H9 (cell line): ENCODE measurements at regions not wholly inside any gene's neighbourhood (a gene's known extent, or its start where the extent isn't known, plus 50 kb on each side); places are given as distances from the start of the nearest gene placed in this dataset.

Experiments used
- DNase-seq: peaks from one replicate; pipeline ENCODE4 v3.0.0-alpha.2; 2017
- H2AFZ ChIP-seq: one replicate; pipeline ENCODE4 v1.6.1; 2013; ENCODE audit warnings: mild to moderate bottlenecking, low read length, control low read depth, moderate library complexity
- H2AK5ac ChIP-seq: 2 replicates; pipeline ENCODE4 v1.6.1; 2013; ENCODE audit warnings: low read length, control low read depth, mixed read lengths; ENCODE audit not compliant: insufficient read length
- H2BK120ac ChIP-seq: one replicate; pipeline ENCODE4 v1.6.1; 2013; ENCODE audit warnings: low read depth, mild to moderate bottlenecking, low read length, control low read depth, inconsistent platforms; ENCODE audit not compliant: poor library complexity, severe bottlenecking
- H2BK12ac ChIP-seq: 2 replicates; pipeline ENCODE4 v1.6.1; 2013; ENCODE audit warnings: low read length, control low read depth, mixed read lengths, low read depth; ENCODE audit not compliant: insufficient read length
- H2BK15ac ChIP-seq: 2 replicates; pipeline ENCODE4 v1.6.1; 2013; ENCODE audit warnings: low read depth, low read length, control low read depth
- H2BK20ac ChIP-seq: one replicate; pipeline ENCODE4 v1.6.1; 2013; ENCODE audit warnings: low read depth, mild to moderate bottlenecking, low read length, control low read depth, inconsistent platforms; ENCODE audit not compliant: poor library complexity, severe bottlenecking
- H2BK5ac ChIP-seq: 2 replicates; pipeline ENCODE4 v1.6.1; 2013; ENCODE audit warnings: low read length, control low read depth, mixed read lengths; ENCODE audit not compliant: insufficient read length
- H3K14ac ChIP-seq: 2 replicates; pipeline ENCODE4 v1.6.1; 2013; ENCODE audit warnings: low read length, control low read depth; ENCODE audit not compliant: insufficient read depth
- H3K18ac ChIP-seq: 2 replicates; pipeline ENCODE4 v1.6.1; 2013; ENCODE audit warnings: low read depth, mild to moderate bottlenecking, mixed read lengths, low read length, control low read depth; ENCODE audit not compliant: insufficient read length
- H3K23ac ChIP-seq: 2 replicates; pipeline ENCODE4 v1.6.1; 2013; ENCODE audit warnings: low read length, control low read depth, mixed read lengths, low read depth; ENCODE audit not compliant: insufficient read length
- H3K23me2 ChIP-seq: 2 replicates; pipeline ENCODE4 v1.6.1; 2013; ENCODE audit warnings: low read depth, mild to moderate bottlenecking, mixed read lengths, low read length, control low read depth; ENCODE audit not compliant: insufficient read length, poor library complexity, severe bottlenecking
- H3K27ac ChIP-seq: 2 replicates; pipeline ENCODE4 v1.5.1; 2013; ENCODE audit warnings: low read length, control low read depth, mixed read lengths, low read depth; ENCODE audit not compliant: insufficient read length
- H3K27me3 ChIP-seq: 2 replicates; pipeline ENCODE4 v1.6.1; 2013; ENCODE audit warnings: low read length, control low read depth, inconsistent platforms; ENCODE audit not compliant: insufficient read depth
- H3K4ac ChIP-seq: 2 replicates; pipeline ENCODE4 v1.6.1; 2013; ENCODE audit warnings: low read depth, mild to moderate bottlenecking, control low read depth, inconsistent platforms, low read length, moderate library complexity
- H3K4me1 ChIP-seq: 2 replicates; pipeline ENCODE4 v1.6.1; 2013; ENCODE audit warnings: low read length, control low read depth, inconsistent platforms; ENCODE audit not compliant: insufficient read depth
- H3K4me2 ChIP-seq: 2 replicates; pipeline ENCODE4 v1.6.1; 2013; ENCODE audit warnings: low read length, control low read depth, mixed read lengths; ENCODE audit not compliant: insufficient read length, insufficient read depth
- H3K56ac ChIP-seq: 2 replicates; pipeline ENCODE4 v1.6.1; 2013; ENCODE audit warnings: low read depth, mild to moderate bottlenecking, mixed read lengths, low read length, control low read depth; ENCODE audit not compliant: insufficient read length
- H3K79me1 ChIP-seq: 2 replicates; pipeline ENCODE4 v1.6.1; 2013; ENCODE audit warnings: low read depth, mild to moderate bottlenecking, moderate library complexity, low read length, control low read depth, inconsistent platforms; ENCODE audit not compliant: insufficient read depth, poor library complexity, severe bottlenecking
- H3K79me2 ChIP-seq: 2 replicates; pipeline ENCODE4 v1.6.1; 2013; ENCODE audit warnings: low read length, control low read depth, inconsistent platforms; ENCODE audit not compliant: insufficient read depth
- H3K9ac ChIP-seq: 2 replicates; pipeline ENCODE4 v1.6.1; 2013; ENCODE audit warnings: low read length, control low read depth, mixed read lengths; ENCODE audit not compliant: insufficient read length; ENCODE audit errors: extremely low read depth
- H3K9me3 ChIP-seq: one replicate; pipeline ENCODE4 v1.6.1; 2013; ENCODE audit warnings: low read depth, low read length, inconsistent platforms; ENCODE audit not compliant: control insufficient read depth
- H3T11ph ChIP-seq: one replicate; pipeline ENCODE4 v1.6.1; 2013; ENCODE audit warnings: mild to moderate bottlenecking, low read length, control low read depth, inconsistent platforms
- H4K20me1 ChIP-seq: one replicate; pipeline ENCODE4 v1.6.1; 2013; ENCODE audit not compliant: control insufficient read depth, insufficient read length, insufficient read depth
- H4K5ac ChIP-seq: 2 replicates; pipeline ENCODE4 v1.6.1; 2013; ENCODE audit warnings: low read depth, mild to moderate bottlenecking, mixed read lengths, low read length, control low read depth; ENCODE audit not compliant: insufficient read length
- H4K8ac ChIP-seq: replicated peaks from 2 replicates; pipeline ENCODE4 v1.6.1; 2013; ENCODE audit warnings: low read length, control low read depth, mixed read lengths, low read depth; ENCODE audit not compliant: insufficient read length
- H4K91ac ChIP-seq: 2 replicates; pipeline ENCODE4 v1.6.1; 2013; ENCODE audit warnings: low read depth, mild to moderate bottlenecking, moderate library complexity, mixed read lengths, low read length, control low read depth; ENCODE audit not compliant: insufficient read length
- H3K27ac Mint-ChIP-seq, 3 experiments: 2 replicates in 2 of 3; 3 replicates in 1 of 3; pipeline ENCODE4 v1.8.0; 2020 to 2021; ENCODE audit warnings: mixed read lengths in 3 of 3, mild to moderate bottlenecking in 1 of 3, moderate library complexity in 1 of 3
- H3K27me3 Mint-ChIP-seq: 2 replicates; pipeline ENCODE4 v1.8.0; 2021; ENCODE audit warnings: low read depth, mild to moderate bottlenecking, moderate library complexity, mixed read lengths
- H3K36me3 Mint-ChIP-seq, 3 experiments: 2 replicates in 2 of 3; 3 replicates in 1 of 3; pipeline ENCODE4 v1.8.0; 2020 to 2021; ENCODE audit warnings: low read depth in 3 of 3, mixed read lengths in 3 of 3; ENCODE audit not compliant: insufficient read depth in 1 of 3
- H3K4me1 Mint-ChIP-seq, 2 experiments: 2 replicates each; pipeline ENCODE4 v1.8.0; 2020; ENCODE audit warnings: mixed read lengths in 2 of 2
- H3K4me3 Mint-ChIP-seq, 2 experiments: 2 replicates in 1 of 2; 3 replicates in 1 of 2; pipeline ENCODE4 v1.8.0; 2020 to 2021; ENCODE audit warnings: mild to moderate bottlenecking in 2 of 2, mixed read lengths in 2 of 2, moderate library complexity in 1 of 2
- H3K9me3 Mint-ChIP-seq, 2 experiments: 2 replicates in 1 of 2; 3 replicates in 1 of 2; pipeline ENCODE4 v1.8.0; 2020; ENCODE audit warnings: mild to moderate bottlenecking in 2 of 2, mixed read lengths in 2 of 2, moderate library complexity in 1 of 2
- CTCF ChIP-seq: fragments of 200-600 bp; sonication (generic); conservative IDR thresholded peaks from 3 replicates; pipeline ENCODE4 v1.8.0; 2021; ENCODE audit warnings: antibody characterized with exemption, mild to moderate bottlenecking
- WGBS: extraction: QIAGEN DNeasy Blood & Tissue Kit; methylation state at CpG from one replicate; pipeline ENCODE4 v1.1.7; 2013; ENCODE audit warnings: missing lambda C conversion rate, low lambda C conversion rate, mixed read lengths; ENCODE audit not compliant: insufficient read length; ENCODE audit errors: extremely low coverage; 5-methylcytosine and 5-hydroxymethylcytosine counted together

GRCh38 chr10:44186821-44187220 is 198.1 kb downstream of the CXCL12 start:
- Histone ChIP-seq H2BK12ac (no peak overlapping the region), H4K20me1 (no peaks in the 10 kb centered on the region), H3K27me3 (no peaks in the 10 kb centered on the region), H4K5ac (no peak overlapping the region), H3K14ac (no peak overlapping the region), H3T11ph (no peak overlapping the region), H2BK20ac (no peak overlapping the region), H2AK5ac (no peak overlapping the region), H3K23me2 (no peaks in the 10 kb centered on the region), H3K4ac (no peak overlapping the region), H3K79me1 (no peaks in the 10 kb centered on the region), H3K56ac (no peak overlapping the region), H3K27ac (no peak overlapping the region), H3K4me2 (no peak overlapping the region), H2AFZ (no peak overlapping the region), H4K8ac (no peak overlapping the region), H2BK5ac (no peak overlapping the region), H3K9me3 (no peaks in the 10 kb centered on the region), H4K91ac (no peak overlapping the region), H3K9ac (no peak overlapping the region), H3K4me1 (no peaks in the 10 kb centered on the region), H3K79me2 (no peaks in the 10 kb centered on the region), H3K18ac (no peak overlapping the region), H3K23ac (no peak overlapping the region), H2BK15ac (no peak overlapping the region), H2BK120ac (no peak overlapping the region)
- Mint-ChIP-seq H3K4me1 (peaks cover 5 to 6% of the 10 kb centered on the region in 2 experiments; a peak in 3 of 4 replicates), H3K9me3 (peaks cover 3 to 7% of the 10 kb centered on the region in 2 experiments; a peak in 3 of 5 replicates), H3K36me3 (peaks cover 0 to 2% (median 0%) of the 10 kb centered on the region in 3 experiments; a peak in 1 of 7 replicates), H3K27me3 (no peaks in the 10 kb centered on the region), H3K27ac (no peak overlapping the region), H3K4me3 (no peak overlapping the region)
- DNase-seq, result no peak
- WGBS, result no CpG with 5 or more reads among the region's 1 CpG
- no peak for TF ChIP-seq CTCF
